AG09319 (cell line): ENCODE measurements at regions not wholly inside any gene's neighbourhood (a gene's known extent, or its start where the extent isn't known, plus 50 kb on each side); places are given as distances from the start of the nearest gene placed in this dataset.

Experiments used
- DNase-seq: peaks from one replicate; pipeline ENCODE4 v3.0.0-alpha.2; 2010; ENCODE audit warnings: low read depth; ENCODE audit errors: extremely low read depth
- CTCF ChIP-seq: IDR thresholded peaks from 2 replicates; pipeline ENCODE4 v1.5.1; 2011; ENCODE audit warnings: low read depth, mild to moderate bottlenecking, inconsistent platforms, low read length, moderate library complexity

GRCh38 chr6:113458368-113459010 is 398.7 kb upstream of the MARCKS start:
- no peak for DNase-seq
- no peak for TF ChIP-seq CTCF

DNA sequence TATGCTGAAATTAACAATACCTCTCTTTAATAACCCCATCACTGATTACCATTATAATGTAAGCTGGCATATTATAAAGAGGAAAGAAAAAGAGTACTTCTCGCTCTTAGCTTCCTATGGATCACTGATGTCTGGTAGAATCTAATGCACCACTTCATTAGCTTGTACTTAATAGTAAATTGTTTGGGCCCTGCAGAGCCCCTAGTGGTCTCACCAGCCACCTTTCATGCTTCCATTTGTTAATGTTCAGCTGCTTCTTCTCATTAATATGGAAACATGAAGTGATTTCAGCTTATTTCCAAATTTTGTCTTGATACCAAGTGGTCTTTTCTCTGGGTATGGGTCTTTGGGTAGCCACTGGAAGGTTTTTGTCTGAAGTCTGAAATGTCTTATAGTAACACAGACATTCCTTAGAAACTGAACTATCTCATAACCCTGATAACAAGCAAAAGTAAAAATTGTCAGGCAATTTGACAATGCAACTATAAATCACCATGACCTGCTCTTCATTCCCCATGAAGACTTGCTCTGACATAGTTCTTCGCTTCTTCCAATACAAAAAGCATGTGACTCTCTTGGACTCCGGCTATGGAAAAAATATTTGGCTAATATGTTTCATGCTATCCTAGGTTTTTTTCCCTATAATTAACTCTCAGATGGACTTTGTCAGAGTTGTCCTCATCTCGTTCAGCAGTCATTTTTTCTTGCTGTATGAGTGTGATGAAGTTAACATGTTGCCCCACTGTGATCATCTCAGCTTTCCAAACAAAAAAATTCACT is 395.8 kb upstream of the MARCKS start:
- TF ChIP-seq CTCF, result no peak; the same call in 1 of the 2 replicates
- DNase-seq, result no peak

DNA sequence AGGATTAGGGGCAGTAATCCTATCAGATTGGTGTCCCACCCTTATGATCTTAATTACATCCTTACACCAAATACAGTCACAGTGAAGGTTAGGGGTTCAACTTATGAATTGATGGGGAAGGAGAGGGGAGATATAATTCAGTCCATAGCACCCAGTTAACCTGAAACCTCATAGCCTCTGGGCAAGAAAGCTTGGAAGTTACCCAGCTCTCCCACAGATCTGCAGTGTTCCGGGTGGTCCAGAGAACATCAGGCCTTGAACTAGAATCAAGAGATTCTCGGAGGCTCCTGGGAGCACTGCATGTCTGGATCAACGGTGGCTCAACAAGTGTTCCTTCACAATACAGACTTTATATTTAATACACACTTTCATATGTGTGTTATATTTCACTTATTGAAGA is 392.6 kb upstream of the MARCKS start:
- no peak for DNase-seq

GRCh38 chr6:113464960-113465359 is 392.2 kb upstream of the MARCKS start:
- DNase-seq, result no peak
- TF ChIP-seq CTCF, result no peak

More for the DNA sequence above, 392.6 kb upstream of the MARCKS start:
- TF ChIP-seq CTCF, result no peak

DNA sequence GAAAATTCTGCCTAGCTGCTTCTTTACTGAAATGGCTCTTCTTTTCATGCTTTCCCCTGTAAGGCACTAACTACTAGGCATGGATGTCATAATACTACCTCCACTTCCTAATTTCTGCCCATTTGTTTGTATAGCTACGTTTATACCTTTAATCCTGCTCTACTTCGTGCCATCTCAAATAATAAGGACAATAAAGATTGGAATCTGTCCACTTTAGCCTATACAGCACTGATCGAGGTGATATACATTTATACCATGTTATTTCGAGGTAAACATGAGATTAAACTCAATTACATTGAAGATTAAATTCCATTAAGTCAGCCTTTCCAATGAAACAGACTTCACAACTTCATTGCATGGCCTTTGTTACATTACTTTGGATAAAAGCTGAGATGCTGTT is 390.6 kb upstream of the MARCKS start:
- no peak for DNase-seq
- TF ChIP-seq CTCF, result no peak

GRCh38 chr6:113475392-113475791 is 381.8 kb upstream of the MARCKS start:
- no peak for TF ChIP-seq CTCF
- no peak for DNase-seq
